ENCODE measurements at regions not wholly inside any gene's neighbourhood (a gene's known extent, or its start where the extent isn't known, plus 50 kb on each side); places are given as distances from the start of the nearest gene placed in this dataset.

DNA sequence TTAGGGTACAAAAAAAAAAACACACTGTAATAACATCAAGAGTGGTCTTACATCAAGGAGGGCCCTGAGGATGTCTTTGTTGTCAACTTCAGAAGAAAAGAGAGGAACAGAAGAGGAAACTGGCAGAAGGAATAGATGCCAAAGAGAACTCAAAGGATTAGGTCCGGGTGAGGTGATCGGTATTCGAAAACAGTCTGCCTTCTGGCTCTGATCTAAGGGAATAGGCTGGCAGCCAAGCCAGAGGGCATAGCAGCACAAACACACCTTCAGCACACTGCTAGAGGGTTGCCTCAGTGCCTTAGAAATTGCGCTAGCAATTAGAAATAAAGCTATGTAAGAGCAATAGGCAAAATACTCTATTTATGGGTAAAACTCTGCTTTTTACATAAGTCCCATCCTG, 91.4 kb upstream of the TTC29 start:
- no peak overlapping the region for H3K4me3 ChIP-seq (ENCODE audit: low read length)
- DNase-seq (ENCODE audit: low read depth), result no peak
- TF ChIP-seq, protein P1, sequence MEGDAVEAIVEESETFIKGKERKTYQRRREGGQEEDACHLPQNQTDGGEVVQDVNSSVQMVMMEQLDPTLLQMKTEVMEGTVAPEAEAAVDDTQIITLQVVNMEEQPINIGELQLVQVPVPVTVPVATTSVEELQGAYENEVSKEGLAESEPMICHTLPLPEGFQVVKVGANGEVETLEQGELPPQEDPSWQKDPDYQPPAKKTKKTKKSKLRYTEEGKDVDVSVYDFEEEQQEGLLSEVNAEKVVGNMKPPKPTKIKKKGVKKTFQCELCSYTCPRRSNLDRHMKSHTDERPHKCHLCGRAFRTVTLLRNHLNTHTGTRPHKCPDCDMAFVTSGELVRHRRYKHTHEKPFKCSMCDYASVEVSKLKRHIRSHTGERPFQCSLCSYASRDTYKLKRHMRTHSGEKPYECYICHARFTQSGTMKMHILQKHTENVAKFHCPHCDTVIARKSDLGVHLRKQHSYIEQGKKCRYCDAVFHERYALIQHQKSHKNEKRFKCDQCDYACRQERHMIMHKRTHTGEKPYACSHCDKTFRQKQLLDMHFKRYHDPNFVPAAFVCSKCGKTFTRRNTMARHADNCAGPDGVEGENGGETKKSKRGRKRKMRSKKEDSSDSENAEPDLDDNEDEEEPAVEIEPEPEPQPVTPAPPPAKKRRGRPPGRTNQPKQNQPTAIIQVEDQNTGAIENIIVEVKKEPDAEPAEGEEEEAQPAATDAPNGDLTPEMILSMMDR (conservative IDR thresholded peaks at IDR 0.05; ENCODE audit: low read depth, low read length), result no peak

DNA sequence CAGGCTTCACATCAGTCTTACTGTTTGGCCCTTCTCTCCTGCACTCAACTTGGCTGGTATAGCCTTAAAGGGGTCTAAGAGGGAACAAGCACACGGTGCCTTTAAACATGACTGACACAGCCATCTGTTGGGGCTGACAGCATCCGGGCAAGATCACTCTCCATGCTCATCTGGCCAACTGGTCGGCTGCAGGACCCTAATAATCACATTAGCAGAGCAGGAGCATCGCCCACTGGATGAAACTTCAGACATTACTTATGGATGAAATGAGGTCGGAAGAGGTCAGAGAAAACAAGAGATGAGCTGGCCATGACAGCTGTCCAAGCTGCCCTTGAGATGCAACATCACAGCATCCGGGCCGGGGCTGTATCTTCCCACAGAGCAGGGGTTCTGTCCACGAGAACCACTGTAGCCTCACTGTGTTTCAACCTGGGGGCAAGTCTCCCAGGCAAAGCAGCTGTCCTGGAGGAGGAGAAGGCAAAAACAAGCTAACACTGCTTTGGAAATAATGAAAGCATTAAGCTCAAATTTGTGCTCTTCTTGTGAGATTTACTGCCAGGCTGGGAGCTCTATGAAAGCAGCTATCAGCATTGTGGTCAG, 94.4 kb upstream of the TTC29 start:
- TF ChIP-seq, protein P1 (conservative IDR thresholded peaks at IDR 0.05; ENCODE audit: low read depth, low read length), result no peak
- no peak overlapping the region for H3K4me3 ChIP-seq (ENCODE audit: low read length)
- no peak for DNase-seq (ENCODE audit: low read depth)

DNA sequence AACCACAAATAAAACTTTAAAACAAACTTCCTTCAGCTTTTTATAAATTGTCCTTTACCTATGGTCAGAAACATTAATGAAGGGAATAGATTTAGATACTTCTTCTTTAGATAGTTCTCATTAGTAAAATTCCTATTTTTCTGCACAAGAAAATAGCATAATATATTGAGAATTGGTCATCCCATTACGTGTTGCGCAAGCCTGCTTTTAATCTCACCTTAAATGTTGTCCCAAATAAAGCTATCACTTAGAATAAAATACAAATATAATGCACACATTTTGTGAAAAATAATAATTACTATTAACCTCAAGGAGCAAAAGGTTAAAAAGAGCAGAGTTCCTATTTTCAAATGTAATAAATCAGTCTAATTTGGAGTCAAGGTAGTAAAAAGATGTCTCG, 95.2 kb upstream of the TTC29 start:
- no peak overlapping the region for H3K4me3 ChIP-seq (ENCODE audit: low read length)
- no peak for DNase-seq (ENCODE audit: low read depth)
- TF ChIP-seq, protein P1 (conservative IDR thresholded peaks at IDR 0.05; ENCODE audit: low read depth, low read length), result no peak

DNA sequence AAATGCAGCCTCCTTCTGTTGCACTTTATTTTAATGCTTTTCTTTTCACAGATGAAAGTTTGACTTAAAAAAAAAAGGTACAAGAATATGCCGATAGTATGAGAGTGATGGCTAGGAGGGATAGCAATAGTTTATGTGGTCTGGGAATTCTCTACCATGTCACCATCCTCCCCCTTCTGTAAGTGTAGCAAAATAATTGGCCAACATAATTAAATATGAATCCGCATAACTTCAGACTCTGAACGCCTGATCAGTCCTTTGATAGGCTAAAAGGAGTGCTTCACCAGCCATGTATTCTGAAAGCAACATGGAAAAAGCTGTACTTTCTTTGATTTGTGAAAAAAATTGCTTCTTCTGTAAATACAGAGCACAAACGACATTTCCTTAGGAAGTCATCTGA, 95.7 kb upstream of the TTC29 start:
- TF ChIP-seq, protein P1 (conservative IDR thresholded peaks at IDR 0.05; ENCODE audit: low read depth, low read length), result no peak
- H3K4me3 ChIP-seq (ENCODE audit: low read length), result no peak overlapping the region
- no peak for DNase-seq (ENCODE audit: low read depth)

DNA sequence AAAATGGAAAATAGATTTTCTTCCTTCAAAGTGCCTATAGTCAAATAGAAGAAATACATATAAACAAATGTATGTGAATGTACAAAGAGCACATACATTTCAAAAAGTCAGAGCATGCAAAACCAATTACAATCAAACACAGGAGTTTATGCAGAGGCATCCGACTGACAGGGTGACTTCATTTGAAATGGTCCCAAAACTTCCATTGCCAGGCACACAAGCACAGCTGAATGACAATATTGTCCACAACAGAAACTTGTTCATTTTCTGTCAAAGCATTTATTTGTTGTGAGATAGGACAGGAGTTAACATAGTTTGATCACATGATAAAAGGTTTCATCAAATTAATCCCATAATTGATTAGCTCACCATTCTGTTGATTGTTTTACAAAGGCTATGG, 96.4 kb upstream of the TTC29 start:
- H3K4me3 ChIP-seq (ENCODE audit: low read length), result no peak overlapping the region
- DNase-seq (ENCODE audit: low read depth), result no peak
- TF ChIP-seq, protein P1 (conservative IDR thresholded peaks at IDR 0.05; ENCODE audit: low read depth, low read length), result no peak

DNA sequence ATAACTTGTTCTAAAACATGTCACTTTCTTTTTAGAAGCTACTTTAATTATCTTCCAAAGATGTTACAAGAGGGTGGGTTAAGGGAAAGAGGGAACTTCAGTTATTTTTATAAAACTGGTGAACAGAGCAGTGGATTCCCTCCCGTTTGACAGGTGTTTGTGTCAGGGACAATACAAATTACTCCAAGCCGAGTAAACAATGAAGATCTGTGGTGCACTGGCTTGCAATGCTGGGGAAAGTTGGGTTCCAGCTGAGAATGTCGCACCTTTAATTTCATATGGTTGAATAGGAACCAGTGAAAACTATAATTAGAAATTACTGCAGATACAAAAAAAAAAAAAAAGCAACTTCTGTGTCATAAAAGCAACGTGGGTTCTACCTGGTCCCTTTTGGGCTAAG, 98.6 kb upstream of the TTC29 start:
- H3K4me3 ChIP-seq (ENCODE audit: low read length), result no peak overlapping the region
- TF ChIP-seq, protein P1 (conservative IDR thresholded peaks at IDR 0.05; ENCODE audit: low read depth, low read length), result no peak
- DNase-seq (ENCODE audit: low read depth), result no peak

DNA sequence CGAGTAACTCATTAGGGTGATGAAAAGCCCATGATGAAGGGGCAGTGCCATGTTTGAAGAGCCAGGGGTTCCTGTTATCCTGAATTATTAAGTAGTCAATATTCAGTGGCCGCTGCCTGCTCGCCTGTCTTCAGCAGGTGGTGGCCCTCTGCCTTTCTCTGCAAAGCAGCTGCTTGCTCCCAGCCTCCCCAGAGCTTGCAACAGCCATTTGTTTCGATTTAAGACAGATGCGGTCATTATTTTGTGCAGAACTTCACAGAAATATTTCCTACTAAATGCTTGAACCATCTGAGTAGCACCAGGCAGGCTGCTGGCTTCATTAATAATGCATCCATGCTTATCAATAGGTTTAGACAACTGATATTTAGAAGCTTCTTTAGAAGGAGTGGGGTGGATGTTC, 104.3 kb upstream of the TTC29 start:
- TF ChIP-seq, protein P1 (conservative IDR thresholded peaks at IDR 0.05; ENCODE audit: low read depth, low read length), result no peak
- no peak overlapping the region for H3K4me3 ChIP-seq (ENCODE audit: low read length)
- no peak for DNase-seq (ENCODE audit: low read depth)

All from retinal pigment epithelial cell (primary cell).